ENCODE measurements at regions not wholly inside any gene's neighbourhood (a gene's known extent, or its start where the extent isn't known, plus 50 kb on each side); places are given as distances from the start of the nearest gene placed in this dataset.

- no peak for DNase-seq
- WGBS (ENCODE audit: extremely low coverage, insufficient coverage, low lambda C conversion rate), result no CpG with 5 or more reads among the region's 1 CpG
Observed at GRCh38 chr10:50963063-50963462, 77.6 kb upstream of the A1CF start.

GRCh38 chr10:50968386-50969091 is 83.1 kb upstream of the A1CF start:
- Histone ChIP-seq H3K4ac (ENCODE audit: low read depth, low read length) (no peak overlapping the region), H3K9ac (ENCODE audit: low read length) (no peak overlapping the region), H3K18ac (ENCODE audit: low read length) (no peak overlapping the region), H2AK5ac (ENCODE audit: low read length) (no peak overlapping the region), H2BK120ac (ENCODE audit: low read depth, low read length) (no peak overlapping the region), H2BK15ac (replicated peaks; ENCODE audit: low read depth) (no peak overlapping the region), H3K27me3 (ENCODE audit: insufficient read depth, low read length, poor library complexity) (no peaks in the 10 kb centered on the region), H3K79me1 (ENCODE audit: low read length) (no peaks in the 10 kb centered on the region), H3K4me2 (ENCODE audit: low read length) (no peak overlapping the region), H3K56ac (ENCODE audit: low read length) (no peak overlapping the region), H3K4me1 (ENCODE audit: control insufficient read depth, low read depth, low read length) (no peaks in the 10 kb centered on the region), H2BK5ac (ENCODE audit: low read length) (no peak overlapping the region), H3K4me3 (ENCODE audit: low read length) (no peak overlapping the region), H3K23ac (ENCODE audit: low read length) (no peak overlapping the region), H4K8ac (ENCODE audit: low read depth, low read length) (no peak overlapping the region), H3K79me2 (ENCODE audit: control insufficient read depth, insufficient read depth, low read length) (no peaks in the 10 kb centered on the region), H4K5ac (ENCODE audit: low read length) (no peak overlapping the region), H3K36me3 (ENCODE audit: control insufficient read depth, insufficient read depth, low read length) (no peaks in the 10 kb centered on the region), H3K27ac (ENCODE audit: low read depth, low read length) (no peak overlapping the region)
- WGBS (ENCODE audit: extremely low coverage, insufficient coverage, low lambda C conversion rate), result no CpG with 5 or more reads among the region's 4 CpGs
- DNase-seq, result no peak

More at GRCh38 chr10:50963063-50963462, 77.6 kb upstream of the A1CF start:
- no peak overlapping the region for H3K4me3 ChIP-seq (ENCODE audit: low read length)
- H3K27me3 ChIP-seq (ENCODE audit: insufficient read depth, low read length, poor library complexity), result no peaks in the 10 kb centered on the region
- H3K18ac ChIP-seq (ENCODE audit: low read length), result no peak overlapping the region
- no peak overlapping the region for H2AK5ac ChIP-seq (ENCODE audit: low read length)
- H3K23ac ChIP-seq (ENCODE audit: low read length), result no peak overlapping the region
- H2BK120ac ChIP-seq (ENCODE audit: low read depth, low read length), result no peak overlapping the region
- no peak overlapping the region for H3K27ac ChIP-seq (ENCODE audit: low read depth, low read length)
- no peaks in the 10 kb centered on the region for H3K79me2 ChIP-seq (ENCODE audit: control insufficient read depth, insufficient read depth, low read length)
- no peak overlapping the region for H3K4ac ChIP-seq (ENCODE audit: low read depth, low read length)
- no peaks in the 10 kb centered on the region for H3K36me3 ChIP-seq (ENCODE audit: control insufficient read depth, insufficient read depth, low read length)
- H3K4me1 ChIP-seq (ENCODE audit: control insufficient read depth, low read depth, low read length), result no peaks in the 10 kb centered on the region
- no peak overlapping the region for H3K9ac ChIP-seq (ENCODE audit: low read length)
- H4K5ac ChIP-seq (ENCODE audit: low read length), result no peak overlapping the region
- H3K79me1 ChIP-seq (ENCODE audit: low read length), result no peaks in the 10 kb centered on the region
- H2BK5ac ChIP-seq (ENCODE audit: low read length), result no peak overlapping the region
- no peak overlapping the region for H3K4me2 ChIP-seq (ENCODE audit: low read length)
- H4K8ac ChIP-seq (ENCODE audit: low read depth, low read length), result no peak overlapping the region
- no peak overlapping the region for H2BK15ac ChIP-seq (replicated peaks; ENCODE audit: low read depth)
- no peak overlapping the region for H3K56ac ChIP-seq (ENCODE audit: low read length)

GRCh38 chr10:50972591-50972990 is 87.2 kb upstream of the A1CF start:
- H3K56ac ChIP-seq (ENCODE audit: low read length), result no peak overlapping the region
- H4K5ac ChIP-seq (ENCODE audit: low read length), result no peak overlapping the region
- H3K4me2 ChIP-seq (ENCODE audit: low read length), result no peak overlapping the region
- H3K79me2 ChIP-seq (ENCODE audit: control insufficient read depth, insufficient read depth, low read length), result no peaks in the 10 kb centered on the region
- H3K27me3 ChIP-seq (ENCODE audit: insufficient read depth, low read length, poor library complexity), result no peaks in the 10 kb centered on the region
- no peak overlapping the region for H2BK15ac ChIP-seq (replicated peaks; ENCODE audit: low read depth)
- no CpG with 5 or more reads among the region's 4 CpGs for WGBS (ENCODE audit: extremely low coverage, insufficient coverage, low lambda C conversion rate)
- H2AK5ac ChIP-seq (ENCODE audit: low read length), result no peak overlapping the region
- H3K4me3 ChIP-seq (ENCODE audit: low read length), result no peak overlapping the region
- no peak overlapping the region for H3K4ac ChIP-seq (ENCODE audit: low read depth, low read length)
- H4K8ac ChIP-seq (ENCODE audit: low read depth, low read length), result no peak overlapping the region
- DNase-seq, result no peak
- H3K27ac ChIP-seq (ENCODE audit: low read depth, low read length), result no peak overlapping the region
- H3K23ac ChIP-seq (ENCODE audit: low read length), result no peak overlapping the region
- H2BK5ac ChIP-seq (ENCODE audit: low read length), result no peak overlapping the region
- no peak overlapping the region for H3K18ac ChIP-seq (ENCODE audit: low read length)
- no peaks in the 10 kb centered on the region for H3K36me3 ChIP-seq (ENCODE audit: control insufficient read depth, insufficient read depth, low read length)
- H3K4me1 ChIP-seq (ENCODE audit: control insufficient read depth, low read depth, low read length), result no peaks in the 10 kb centered on the region
- H3K79me1 ChIP-seq (ENCODE audit: low read length), result no peaks in the 10 kb centered on the region
- H2BK120ac ChIP-seq (ENCODE audit: low read depth, low read length), result no peak overlapping the region
- no peak overlapping the region for H3K9ac ChIP-seq (ENCODE audit: low read length)

GRCh38 chr10:50981385-50981784 is 92.9 kb upstream of the PRKG1 start:
- Histone ChIP-seq H3K23ac (ENCODE audit: low read length) (no peak overlapping the region), H2BK120ac (ENCODE audit: low read depth, low read length) (no peak overlapping the region), H4K5ac (ENCODE audit: low read length) (no peak overlapping the region)

GRCh38 chr10:50981904-50982303 is 92.4 kb upstream of the PRKG1 start:
- Histone ChIP-seq H3K79me2 (ENCODE audit: control insufficient read depth, insufficient read depth, low read length) (no peaks in the 10 kb centered on the region), H4K8ac (ENCODE audit: low read depth, low read length) (no peak overlapping the region), H3K4me2 (ENCODE audit: low read length) (no peak overlapping the region), H3K79me1 (ENCODE audit: low read length) (no peaks in the 10 kb centered on the region), H3K36me3 (ENCODE audit: control insufficient read depth, insufficient read depth, low read length) (no peaks in the 10 kb centered on the region), H2AK5ac (ENCODE audit: low read length) (no peak overlapping the region), H3K27ac (ENCODE audit: low read depth, low read length) (no peak overlapping the region), H3K23ac (ENCODE audit: low read length) (no peak overlapping the region), H3K56ac (ENCODE audit: low read length) (no peak overlapping the region), H2BK5ac (ENCODE audit: low read length) (no peak overlapping the region), H3K4ac (ENCODE audit: low read depth, low read length) (no peak overlapping the region), H3K4me1 (ENCODE audit: control insufficient read depth, low read depth, low read length) (no peaks in the 10 kb centered on the region), H3K4me3 (ENCODE audit: low read length) (no peak overlapping the region), H4K5ac (ENCODE audit: low read length) (no peak overlapping the region), H2BK120ac (ENCODE audit: low read depth, low read length) (no peak overlapping the region), H3K9ac (ENCODE audit: low read length) (no peak overlapping the region), H3K27me3 (ENCODE audit: insufficient read depth, low read length, poor library complexity) (no peaks in the 10 kb centered on the region), H3K18ac (ENCODE audit: low read length) (no peak overlapping the region), H2BK15ac (replicated peaks; ENCODE audit: low read depth) (no peak overlapping the region)
- DNase-seq, result no peak
- WGBS (ENCODE audit: extremely low coverage, insufficient coverage, low lambda C conversion rate), result no CpG with 5 or more reads among the region's 1 CpG

More at GRCh38 chr10:50981385-50981784, 92.9 kb upstream of the PRKG1 start:
- DNase-seq, result no peak
- Histone ChIP-seq H2BK15ac (replicated peaks; ENCODE audit: low read depth) (no peak overlapping the region), H2BK5ac (ENCODE audit: low read length) (no peak overlapping the region), H3K4me3 (ENCODE audit: low read length) (no peak overlapping the region), H3K4ac (ENCODE audit: low read depth, low read length) (no peak overlapping the region), H3K27me3 (ENCODE audit: insufficient read depth, low read length, poor library complexity) (no peaks in the 10 kb centered on the region), H3K18ac (ENCODE audit: low read length) (no peak overlapping the region), H3K56ac (ENCODE audit: low read length) (no peak overlapping the region), H3K79me2 (ENCODE audit: control insufficient read depth, insufficient read depth, low read length) (no peaks in the 10 kb centered on the region), H3K9ac (ENCODE audit: low read length) (no peak overlapping the region), H3K4me2 (ENCODE audit: low read length) (no peak overlapping the region), H3K79me1 (ENCODE audit: low read length) (no peaks in the 10 kb centered on the region), H3K4me1 (ENCODE audit: control insufficient read depth, low read depth, low read length) (no peaks in the 10 kb centered on the region), H4K8ac (ENCODE audit: low read depth, low read length) (no peak overlapping the region), H3K27ac (ENCODE audit: low read depth, low read length) (no peak overlapping the region), H3K36me3 (ENCODE audit: control insufficient read depth, insufficient read depth, low read length) (no peaks in the 10 kb centered on the region), H2AK5ac (ENCODE audit: low read length) (no peak overlapping the region)

- H4K8ac ChIP-seq (ENCODE audit: low read depth, low read length), result no peak overlapping the region
- H2BK5ac ChIP-seq (ENCODE audit: low read length), result no peak overlapping the region
- H2BK120ac ChIP-seq (ENCODE audit: low read depth, low read length), result no peak overlapping the region
- no peak overlapping the region for H2AK5ac ChIP-seq (ENCODE audit: low read length)
- no peaks in the 10 kb centered on the region for H3K4me1 ChIP-seq (ENCODE audit: control insufficient read depth, low read depth, low read length)
- no peak for DNase-seq
- no peaks in the 10 kb centered on the region for H3K27me3 ChIP-seq (ENCODE audit: insufficient read depth, low read length, poor library complexity)
- H3K4me2 ChIP-seq (ENCODE audit: low read length), result no peak overlapping the region
- H3K18ac ChIP-seq (ENCODE audit: low read length), result no peak overlapping the region
- WGBS (ENCODE audit: extremely low coverage, insufficient coverage, low lambda C conversion rate), result no CpG with 5 or more reads among the region's 4 CpGs
- no peak overlapping the region for H4K5ac ChIP-seq (ENCODE audit: low read length)
- no peak overlapping the region for H2BK15ac ChIP-seq (replicated peaks; ENCODE audit: low read depth)
- no peaks in the 10 kb centered on the region for H3K79me2 ChIP-seq (ENCODE audit: control insufficient read depth, insufficient read depth, low read length)
- H3K27ac ChIP-seq (ENCODE audit: low read depth, low read length), result no peak overlapping the region
- no peak overlapping the region for H3K23ac ChIP-seq (ENCODE audit: low read length)
- no peak overlapping the region for H3K9ac ChIP-seq (ENCODE audit: low read length)
- no peak overlapping the region for H3K4ac ChIP-seq (ENCODE audit: low read depth, low read length)
- no peaks in the 10 kb centered on the region for H3K79me1 ChIP-seq (ENCODE audit: low read length)
- no peak overlapping the region for H3K56ac ChIP-seq (ENCODE audit: low read length)
- no peaks in the 10 kb centered on the region for H3K36me3 ChIP-seq (ENCODE audit: control insufficient read depth, insufficient read depth, low read length)
- H3K4me3 ChIP-seq (ENCODE audit: low read length), result no peak overlapping the region
Observed at GRCh38 chr10:50982989-50983388, 91.3 kb upstream of the PRKG1 start.

All from mesendoderm (in vitro differentiated cells).